ENCODE measurements at regions not wholly inside any gene's neighbourhood (a gene's known extent, or its start where the extent isn't known, plus 50 kb on each side); places are given as distances from the start of the nearest gene placed in this dataset.

- DNase-seq (ENCODE audit: low read depth in 2 of 2), result no peak
Measured at GRCh38 chr21:18460979-18461378, 57.4 kb upstream of the TMPRSS15 start.

DNA sequence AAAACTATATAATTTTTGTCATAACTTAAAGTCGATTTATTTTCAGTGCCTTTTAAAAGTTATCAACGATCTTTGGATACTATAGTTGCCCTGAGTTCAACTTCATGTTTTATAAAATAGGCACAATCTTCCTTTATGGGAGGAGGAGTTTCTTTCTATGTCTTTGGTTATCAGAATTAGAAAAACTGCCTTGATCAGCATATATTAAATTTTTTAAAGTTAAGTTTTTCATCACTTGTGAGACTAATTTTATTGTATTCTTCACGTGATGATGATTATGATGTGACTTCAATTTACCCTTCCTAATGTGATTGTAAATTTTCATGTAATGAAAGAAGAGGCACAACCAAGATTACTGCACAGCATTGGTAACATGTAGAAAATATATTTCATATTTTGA lies 58.2 kb upstream of the TMPRSS15 start:
- no peak for DNase-seq (ENCODE audit: low read depth in 2 of 2)

GRCh38 chr21:18467715-18468114 lies 64.1 kb upstream of the TMPRSS15 start:
- DNase-seq (ENCODE audit: low read depth in 2 of 2), result no peak

GRCh38 chr21:18468790-18469189 lies 65.2 kb upstream of the TMPRSS15 start:
- DNase-seq (ENCODE audit: low read depth in 2 of 2), result no peak

- DNase-seq (ENCODE audit: low read depth in 2 of 2), result no peak
Measured at GRCh38 chr21:18476639-18477038, 73.1 kb upstream of the TMPRSS15 start.

GRCh38 chr21:18477043-18477442 lies 73.5 kb upstream of the TMPRSS15 start:
- DNase-seq (ENCODE audit: low read depth in 2 of 2), result no peak

GRCh38 chr21:18478513-18478912 lies 74.9 kb upstream of the TMPRSS15 start:
- DNase-seq (ENCODE audit: low read depth in 2 of 2), result no peak

DNA sequence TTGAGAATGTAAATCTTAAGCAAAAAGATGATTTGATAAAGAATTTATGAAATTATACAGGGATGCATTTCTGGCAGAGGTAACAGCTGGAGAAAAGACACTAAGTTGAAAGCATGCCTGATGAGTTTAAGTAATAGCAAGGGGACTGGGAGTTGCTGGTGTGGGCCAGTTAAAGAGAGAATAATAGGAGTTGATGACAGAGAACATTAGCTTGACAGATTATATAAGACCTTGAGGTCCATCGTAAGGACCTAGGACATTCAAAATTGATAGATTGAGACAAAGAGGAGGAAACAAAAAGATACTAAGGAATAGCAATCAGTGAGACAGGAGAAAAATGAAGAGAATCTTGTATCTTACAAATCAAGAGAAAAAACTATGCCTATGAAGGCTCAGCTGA lies 84.7 kb upstream of the TMPRSS15 start:
- DNase-seq (ENCODE audit: low read depth in 2 of 2), result no peak

DNA sequence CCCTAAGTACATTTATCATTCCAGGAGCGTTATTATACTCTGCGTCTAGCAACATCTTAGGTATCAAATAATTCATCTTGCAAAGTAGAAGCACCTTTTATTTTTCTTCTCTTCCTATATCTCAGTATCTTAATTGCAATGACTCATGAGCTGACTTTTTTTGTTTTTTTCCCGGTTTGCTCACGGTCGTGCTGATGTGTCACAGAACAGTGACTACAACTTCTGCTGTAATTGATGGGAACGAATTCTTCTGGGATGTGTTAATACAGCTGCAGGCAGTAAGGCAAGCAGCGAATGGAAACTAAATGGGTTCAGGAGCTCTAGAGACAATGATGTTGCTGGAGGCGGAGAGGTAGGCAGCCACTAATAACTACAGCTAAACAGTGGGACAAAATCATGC lies 89.8 kb upstream of the TMPRSS15 start:
- no peak for DNase-seq (ENCODE audit: low read depth in 2 of 2)

DNA sequence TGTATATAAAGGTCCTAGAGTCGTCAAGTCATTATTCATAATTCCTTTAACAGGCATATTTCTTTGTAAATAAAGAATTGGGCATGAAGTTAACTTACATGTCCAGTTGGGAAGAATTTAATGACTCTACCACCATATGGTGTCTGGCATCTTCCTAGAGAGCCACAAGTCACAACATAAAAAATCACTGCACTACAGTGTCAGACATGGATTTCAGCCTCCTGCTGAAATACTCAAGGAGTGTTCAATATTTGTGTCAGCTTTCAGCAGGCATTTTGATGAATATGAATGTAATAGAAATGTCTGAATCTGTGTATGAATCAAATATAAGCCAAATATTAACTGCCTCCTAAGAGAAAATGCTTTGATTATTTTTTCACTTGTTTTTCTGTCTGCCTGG lies 91.9 kb upstream of the TMPRSS15 start:
- no peak for DNase-seq (ENCODE audit: low read depth in 2 of 2)

DNA sequence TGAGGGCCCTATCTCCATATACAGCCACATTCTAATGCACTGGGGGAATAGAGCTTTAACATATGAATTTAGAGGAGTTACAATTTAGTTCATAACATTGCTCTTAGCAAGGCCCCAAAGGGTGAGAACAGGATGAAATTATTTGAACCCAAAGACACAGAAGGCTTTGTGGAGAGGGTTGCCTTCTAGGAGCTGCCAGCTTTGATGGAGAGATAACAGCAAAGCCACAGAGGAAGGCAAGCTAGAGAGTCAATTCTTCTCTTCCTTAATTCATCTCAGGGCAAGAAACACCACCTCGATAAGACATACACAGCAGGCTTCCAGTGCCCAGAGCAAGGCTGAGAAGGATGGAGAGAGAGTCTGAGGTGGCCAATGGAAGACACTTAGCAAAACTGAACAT lies 94.8 kb upstream of the TMPRSS15 start:
- no peak for DNase-seq (ENCODE audit: low read depth in 2 of 2)

DNA sequence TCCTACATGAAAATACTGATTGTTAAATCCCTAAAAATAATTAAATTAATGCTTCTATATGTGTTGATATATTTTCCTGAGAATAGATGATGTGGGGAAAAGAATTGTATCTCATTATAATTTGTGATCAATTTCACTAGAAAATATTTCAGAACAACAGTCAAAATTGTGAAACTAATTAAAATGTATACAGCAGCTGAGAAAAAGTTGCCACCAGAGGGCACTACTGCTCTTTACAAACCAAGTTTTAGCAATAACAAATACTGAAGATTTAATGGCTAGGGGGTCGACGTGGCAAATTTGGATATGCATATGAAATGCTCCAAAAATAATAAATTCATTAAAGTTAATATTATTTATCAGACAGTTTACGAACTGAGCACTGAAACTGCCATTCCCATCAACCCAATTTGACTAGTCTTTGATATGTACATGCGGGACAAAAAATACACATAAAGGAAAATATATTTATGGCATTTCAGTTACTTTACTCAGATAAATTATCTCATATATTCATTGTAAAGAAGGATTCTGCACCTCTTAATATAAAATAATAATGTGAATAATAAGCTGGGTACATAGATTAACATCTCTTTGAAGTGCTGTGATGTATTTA lies 96.3 kb upstream of the TMPRSS15 start:
- DNase-seq (ENCODE audit: low read depth in 2 of 2), result peak; percentile 10 to 13

DNA sequence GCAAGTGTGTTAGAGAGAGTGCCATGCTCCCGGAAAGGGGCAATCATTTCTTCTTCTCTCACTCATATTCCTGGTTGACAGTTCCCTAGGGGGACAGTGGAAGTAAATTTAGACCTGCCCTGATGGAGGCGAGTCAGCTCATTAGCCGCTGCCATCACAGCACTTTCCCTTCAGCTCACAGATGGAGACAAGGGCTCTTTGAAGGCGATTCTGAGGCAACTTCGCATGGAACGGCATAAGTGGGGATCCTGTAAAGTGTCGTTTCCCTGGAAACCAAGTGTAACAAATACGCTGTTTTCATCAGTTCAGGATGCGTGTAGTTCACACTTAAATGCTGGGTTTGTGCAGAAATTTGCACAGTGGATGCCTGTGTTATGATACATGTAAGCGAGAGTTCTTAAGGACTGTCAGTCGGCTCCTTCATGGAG lies 114.5 kb upstream of the TMPRSS15 start:
- DNase-seq (ENCODE audit: low read depth in 2 of 2), result no peak

GRCh38 chr21:18521204-18521603 lies 117.6 kb upstream of the TMPRSS15 start:
- DNase-seq (ENCODE audit: low read depth in 2 of 2), result no peak

GRCh38 chr21:18522181-18522972 lies 118.8 kb upstream of the TMPRSS15 start:
- DNase-seq (ENCODE audit: low read depth in 2 of 2), result no peak

- no peak for DNase-seq (ENCODE audit: low read depth in 2 of 2)
Measured at GRCh38 chr21:18524097-18524880, 120.7 kb upstream of the TMPRSS15 start.

GRCh38 chr21:18529254-18529653 lies 125.7 kb upstream of the TMPRSS15 start:
- DNase-seq (ENCODE audit: low read depth in 2 of 2), result no peak

DNA sequence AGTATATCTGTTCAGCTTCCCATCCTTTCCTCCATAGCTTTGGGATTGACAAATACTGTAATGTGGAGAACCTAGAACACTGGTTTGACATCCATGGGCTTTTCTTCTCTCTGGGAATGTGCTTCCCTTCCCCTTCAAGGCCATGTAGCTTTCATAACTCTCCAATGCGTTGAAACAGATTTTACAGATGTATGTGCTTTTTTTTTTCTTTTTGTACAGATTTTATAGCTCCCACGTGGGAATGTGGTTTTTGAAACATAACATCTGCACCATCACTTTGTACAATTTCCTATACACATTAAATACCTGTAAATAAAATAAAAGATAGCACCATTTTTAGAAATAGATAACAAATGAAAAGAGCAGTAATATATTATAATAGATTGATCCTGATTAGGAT lies 138.5 kb upstream of the TMPRSS15 start:
- no peak for DNase-seq (ENCODE audit: low read depth in 2 of 2)

- no peak for DNase-seq (ENCODE audit: low read depth in 2 of 2)
Measured at GRCh38 chr21:18545908-18546307, 142.3 kb upstream of the TMPRSS15 start.

DNA sequence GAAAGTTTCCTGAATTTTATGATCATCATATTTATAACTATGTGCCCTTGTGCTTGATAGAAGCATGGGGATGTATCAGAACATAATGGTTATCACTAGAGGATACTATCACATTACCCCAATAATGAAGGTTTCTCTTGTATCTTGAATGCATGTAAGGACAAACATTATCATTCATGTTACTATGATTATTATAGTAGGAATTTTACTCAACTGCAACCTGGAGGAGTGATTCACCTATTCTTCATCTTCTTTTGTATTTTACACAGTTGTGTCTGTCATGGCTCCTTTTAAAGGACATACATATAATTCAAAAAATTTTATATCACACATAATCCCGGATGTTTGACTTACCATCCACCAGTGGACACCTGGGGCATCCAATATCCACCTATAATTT lies 143.8 kb upstream of the TMPRSS15 start:
- DNase-seq (ENCODE audit: low read depth in 2 of 2), result no peak

- DNase-seq (ENCODE audit: low read depth in 2 of 2), result no peak
Measured at GRCh38 chr21:18548249-18548648, 144.7 kb upstream of the TMPRSS15 start.

GRCh38 chr21:18549214-18549905 lies 145.8 kb upstream of the TMPRSS15 start:
- no peak for DNase-seq (ENCODE audit: low read depth in 2 of 2)

Data from stimulated activated CD8-positive, alpha-beta memory T cell treated with anti-CD3 and anti-CD28 coated beads, Interleukin-2, amount 100 ng/mL, for 48 hours (primary cell).